ENCODE measurements at regions not wholly inside any gene's neighbourhood (a gene's known extent, or its start where the extent isn't known, plus 50 kb on each side); places are given as distances from the start of the nearest gene placed in this dataset.
"Not testable (repeated sequence)": the region's sequence is repeated elsewhere in the genome, so short reads cannot be mapped to it uniquely, and the experiment has no call there.

GRCh38 chr11:43177975-43178374 lies 133.8 kb upstream of the API5 start:
- FAIRE-seq = no peak

- FAIRE-seq = not testable (repeated sequence)
Observed at GRCh38 chr11:43194459-43194858, 117.3 kb upstream of the API5 start.

- no peak for FAIRE-seq
Observed at GRCh38 chr11:43197379-43197778, 114.4 kb upstream of the API5 start.

GRCh38 chr11:43200031-43200430 lies 111.8 kb upstream of the API5 start:
- FAIRE-seq = no peak

GRCh38 chr11:43212279-43212678 lies 99.5 kb upstream of the API5 start:
- no peak for FAIRE-seq

- FAIRE-seq = no peak
Observed at GRCh38 chr11:43214471-43214870, 97.3 kb upstream of the API5 start.

GRCh38 chr11:43217849-43218248 lies 93.9 kb upstream of the API5 start:
- FAIRE-seq = no peak

- no peak for FAIRE-seq
Observed at GRCh38 chr11:43222215-43222614, 89.6 kb upstream of the API5 start.

GRCh38 chr11:43223026-43223425 lies 88.8 kb upstream of the API5 start:
- FAIRE-seq = no peak

GRCh38 chr11:43234881-43235280 lies 76.9 kb upstream of the API5 start:
- FAIRE-seq = no peak

- no peak for FAIRE-seq
Observed at GRCh38 chr11:43238341-43238740, 73.5 kb upstream of the API5 start.

- FAIRE-seq = no peak
Observed at GRCh38 chr11:43239791-43240190, 72.0 kb upstream of the API5 start.

- no peak for FAIRE-seq
Observed at GRCh38 chr11:43242401-43242800, 69.4 kb upstream of the API5 start.

- no peak for FAIRE-seq
Observed at GRCh38 chr11:43243927-43244326, 67.9 kb upstream of the API5 start.

GRCh38 chr11:43245466-43245865 lies 66.3 kb upstream of the API5 start:
- no peak for FAIRE-seq

- FAIRE-seq = no peak
Observed at GRCh38 chr11:43250309-43250708, 61.5 kb upstream of the API5 start.

- no peak for FAIRE-seq
Observed at GRCh38 chr11:43261775-43262174, 50.0 kb upstream of the API5 start.
